GM21717 (cell line): ENCODE measurements at regions not wholly inside any gene's neighbourhood (a gene's known extent, or its start where the extent isn't known, plus 50 kb on each side); places are given as distances from the start of the nearest gene placed in this dataset.
"Not testable (repeated sequence)": the region's sequence is repeated elsewhere in the genome, so short reads cannot be mapped to it uniquely, and the experiment has no call there.

Experiments used
- ATAC-seq: cut with Tn5 transposase; IDR thresholded peaks from one replicate; pipeline ENCODE4 v1.9.1; 2021; ENCODE audit warnings: mild to moderate bottlenecking, moderate library complexity; ENCODE audit not compliant: unreplicated experiment

- no peak for ATAC-seq
Measured at GRCh38 chr11:121358760-121359159, 66.2 kb downstream of the SC5D start.

- no peak for ATAC-seq
Measured at GRCh38 chr11:121359591-121359990, 67.0 kb downstream of the SC5D start.

- not testable (repeated sequence) for ATAC-seq
Measured at GRCh38 chr11:121362955-121363354, 70.4 kb downstream of the SC5D start.

- no peak for ATAC-seq
Measured at GRCh38 chr11:121365304-121365703, 72.7 kb downstream of the SC5D start.

GRCh38 chr11:121366038-121366437, 73.5 kb downstream of the SC5D start:
- ATAC-seq = no peak

GRCh38 chr11:121367001-121367843, 74.7 kb downstream of the SC5D start:
- ATAC-seq = peak; percentile 90

GRCh38 chr11:121367844-121368225, 75.3 kb downstream of the SC5D start:
- no peak for ATAC-seq

- no peak for ATAC-seq
Measured at GRCh38 chr11:121368364-121369240, 76.0 kb downstream of the SC5D start.

- ATAC-seq = no peak
Measured at GRCh38 chr11:121369366-121369765, 76.8 kb downstream of the SC5D start.

GRCh38 chr11:121372028-121372427, 79.5 kb downstream of the SC5D start:
- no peak for ATAC-seq

- peak; percentile 91 for ATAC-seq
Measured at GRCh38 chr11:121372671-121373429, 79.3 kb upstream of the SORL1 start.

GRCh38 chr11:121374286-121374985, 77.7 kb upstream of the SORL1 start:
- no peak for ATAC-seq

- ATAC-seq = no peak
Measured at GRCh38 chr11:121376130-121376529, 76.0 kb upstream of the SORL1 start.

- not testable (repeated sequence) for ATAC-seq
Measured at GRCh38 chr11:121379145-121379810, 72.8 kb upstream of the SORL1 start.

- no peak for ATAC-seq
Measured at GRCh38 chr11:121383716-121384115, 68.4 kb upstream of the SORL1 start.

GRCh38 chr11:121385688-121386087, 66.4 kb upstream of the SORL1 start:
- no peak for ATAC-seq
